ENCODE measurements at regions not wholly inside any gene's neighbourhood (a gene's known extent, or its start where the extent isn't known, plus 50 kb on each side); places are given as distances from the start of the nearest gene placed in this dataset.

DNA sequence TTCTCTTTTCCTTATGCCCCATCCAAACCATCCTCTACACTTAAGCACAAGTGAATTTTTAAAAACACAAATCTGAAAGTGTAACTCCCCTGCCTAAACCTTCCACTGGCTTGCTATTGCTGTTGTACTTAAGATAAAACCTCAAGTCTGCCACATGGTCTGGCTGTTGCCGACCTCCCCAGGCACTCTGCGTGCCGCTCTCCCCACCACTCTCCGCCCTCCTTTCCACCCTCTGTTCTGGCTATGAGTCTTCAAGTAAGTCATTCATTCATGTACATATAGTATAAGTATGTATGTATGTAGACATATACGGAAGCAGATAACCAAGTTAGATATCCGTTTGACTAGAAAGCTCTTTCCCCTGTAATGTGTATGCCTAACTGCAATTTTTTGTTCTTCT, 94.7 kb upstream of the ANKRD55 start:
- Histone ChIP-seq H3K36me3 (no peaks in the 10 kb centered on the region), H3K27ac (no peak overlapping the region), H3K4me3 (no peak overlapping the region), H3K9me3 (no peaks in the 10 kb centered on the region), H3K27me3 (no peaks in the 10 kb centered on the region), H3K4me1 (peaks cover 6% of the 10 kb centered on the region)
- TF ChIP-seq EP300 (IDR thresholded peaks at IDR 0.05) = no peak
- TF ChIP-seq, protein P1, sequence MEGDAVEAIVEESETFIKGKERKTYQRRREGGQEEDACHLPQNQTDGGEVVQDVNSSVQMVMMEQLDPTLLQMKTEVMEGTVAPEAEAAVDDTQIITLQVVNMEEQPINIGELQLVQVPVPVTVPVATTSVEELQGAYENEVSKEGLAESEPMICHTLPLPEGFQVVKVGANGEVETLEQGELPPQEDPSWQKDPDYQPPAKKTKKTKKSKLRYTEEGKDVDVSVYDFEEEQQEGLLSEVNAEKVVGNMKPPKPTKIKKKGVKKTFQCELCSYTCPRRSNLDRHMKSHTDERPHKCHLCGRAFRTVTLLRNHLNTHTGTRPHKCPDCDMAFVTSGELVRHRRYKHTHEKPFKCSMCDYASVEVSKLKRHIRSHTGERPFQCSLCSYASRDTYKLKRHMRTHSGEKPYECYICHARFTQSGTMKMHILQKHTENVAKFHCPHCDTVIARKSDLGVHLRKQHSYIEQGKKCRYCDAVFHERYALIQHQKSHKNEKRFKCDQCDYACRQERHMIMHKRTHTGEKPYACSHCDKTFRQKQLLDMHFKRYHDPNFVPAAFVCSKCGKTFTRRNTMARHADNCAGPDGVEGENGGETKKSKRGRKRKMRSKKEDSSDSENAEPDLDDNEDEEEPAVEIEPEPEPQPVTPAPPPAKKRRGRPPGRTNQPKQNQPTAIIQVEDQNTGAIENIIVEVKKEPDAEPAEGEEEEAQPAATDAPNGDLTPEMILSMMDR (IDR thresholded peaks at IDR 0.05) = no peak
- TF ChIP-seq POLR2AphosphoS5 (IDR thresholded peaks at IDR 0.05) = no peak
- TF ChIP-seq POLR2A (IDR thresholded peaks at IDR 0.05) = no peak
- 88% methylated on average over 6 of the region's 6 CpGs for WGBS
- no peak for DNase-seq (ENCODE audit: low spot score in 2 of 2)

DNA sequence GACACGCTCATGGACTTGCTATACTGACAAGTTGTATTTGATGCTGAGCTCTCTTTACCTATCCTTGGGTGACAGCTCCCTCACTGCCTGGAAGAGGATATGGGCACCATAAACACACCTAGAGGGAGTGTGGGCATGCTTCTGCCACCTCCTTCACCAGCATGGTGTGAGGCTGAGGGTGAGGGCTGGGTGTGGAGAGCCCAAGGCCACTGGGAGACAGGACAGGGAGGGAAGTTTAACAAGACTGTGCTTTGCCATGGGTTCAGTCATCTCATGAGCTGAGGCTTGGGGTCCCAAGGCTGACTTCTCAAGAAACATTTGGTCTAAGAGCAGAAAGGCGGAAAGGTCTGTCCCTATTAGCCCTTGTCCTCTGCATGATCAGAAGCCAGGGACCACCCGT, 93.6 kb upstream of the ANKRD55 start:
- TF ChIP-seq POLR2AphosphoS5 (IDR thresholded peaks at IDR 0.05) = no peak
- TF ChIP-seq, protein P1 (IDR thresholded peaks at IDR 0.05) = no peak
- TF ChIP-seq EP300 (IDR thresholded peaks at IDR 0.05) = no peak
- TF ChIP-seq POLR2A (IDR thresholded peaks at IDR 0.05) = no peak
- no peak for DNase-seq (ENCODE audit: low spot score in 2 of 2)
- Histone ChIP-seq H3K36me3 (no peaks in the 10 kb centered on the region), H3K27ac (no peak overlapping the region), H3K9me3 (no peaks in the 10 kb centered on the region), H3K4me3 (no peak overlapping the region), H3K27me3 (no peaks in the 10 kb centered on the region), H3K4me1 (peaks cover 6% of the 10 kb centered on the region)
- WGBS = 91% methylated on average over 3 of the region's 3 CpGs

DNA sequence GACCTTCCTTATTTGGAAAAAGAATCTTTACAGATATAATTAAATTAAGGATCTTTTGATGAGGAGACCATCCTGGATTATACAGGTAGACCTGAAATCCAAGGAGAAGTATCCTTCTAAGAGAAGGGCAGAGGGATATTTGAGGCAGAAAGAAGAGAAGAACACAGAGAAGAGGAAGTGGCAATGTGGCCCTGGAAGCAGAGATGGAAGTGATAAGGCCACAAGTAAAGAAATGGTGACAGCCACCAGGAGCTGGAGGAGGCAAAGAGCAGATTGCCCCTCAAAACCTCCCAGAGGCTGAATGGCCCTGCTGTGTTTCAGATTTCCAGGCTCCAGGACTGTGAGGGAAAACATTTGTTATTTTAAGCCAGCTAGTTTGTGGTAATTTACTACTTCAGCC, 93.0 kb upstream of the ANKRD55 start:
- H3K36me3 ChIP-seq = no peaks in the 10 kb centered on the region
- H3K9me3 ChIP-seq = no peaks in the 10 kb centered on the region
- no peak for TF ChIP-seq EP300 (IDR thresholded peaks at IDR 0.05)
- TF ChIP-seq POLR2AphosphoS5 (IDR thresholded peaks at IDR 0.05) = no peak
- no peak for TF ChIP-seq POLR2A (IDR thresholded peaks at IDR 0.05)
- TF ChIP-seq, protein P1 (IDR thresholded peaks at IDR 0.05) = no peak
- no peak for DNase-seq (ENCODE audit: low spot score in 2 of 2)
- H3K27ac ChIP-seq = no peak overlapping the region
- peaks cover 6% of the 10 kb centered on the region for H3K4me1 ChIP-seq
- H3K4me3 ChIP-seq = no peak overlapping the region
- H3K27me3 ChIP-seq = no peaks in the 10 kb centered on the region

DNA sequence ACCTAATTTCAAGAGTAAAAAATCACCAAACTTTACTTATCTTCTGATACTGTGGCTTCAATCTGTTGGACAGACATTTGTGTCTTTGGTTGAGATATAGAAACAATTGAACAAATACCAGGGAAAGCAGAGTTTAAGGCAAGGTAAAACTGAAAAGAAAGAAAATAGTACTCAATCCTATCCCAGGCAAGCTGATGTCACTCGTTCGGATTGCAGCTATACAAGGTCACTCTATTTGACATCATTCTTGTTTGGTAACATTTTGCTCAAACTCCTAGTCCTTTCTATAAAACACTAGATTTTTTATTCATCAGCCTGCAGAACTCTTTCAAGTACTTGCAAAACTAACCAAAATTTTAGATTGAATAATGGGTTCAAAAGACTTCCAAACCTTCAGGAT, 91.9 kb upstream of the ANKRD55 start:
- Histone ChIP-seq H3K4me3 (no peak overlapping the region), H3K27ac (no peak overlapping the region), H3K36me3 (no peaks in the 10 kb centered on the region), H3K27me3 (no peaks in the 10 kb centered on the region), H3K9me3 (no peaks in the 10 kb centered on the region), H3K4me1 (peaks cover 6% of the 10 kb centered on the region)
- DNase-seq (ENCODE audit: low spot score in 2 of 2) = no peak
- TF ChIP-seq POLR2AphosphoS5 (IDR thresholded peaks at IDR 0.05) (no peak), EP300 (IDR thresholded peaks at IDR 0.05) (no peak), POLR2A (IDR thresholded peaks at IDR 0.05) (no peak)
- TF ChIP-seq, protein P1 (IDR thresholded peaks at IDR 0.05) = no peak
- WGBS = 94% methylated on average over 2 of the region's 2 CpGs

DNA sequence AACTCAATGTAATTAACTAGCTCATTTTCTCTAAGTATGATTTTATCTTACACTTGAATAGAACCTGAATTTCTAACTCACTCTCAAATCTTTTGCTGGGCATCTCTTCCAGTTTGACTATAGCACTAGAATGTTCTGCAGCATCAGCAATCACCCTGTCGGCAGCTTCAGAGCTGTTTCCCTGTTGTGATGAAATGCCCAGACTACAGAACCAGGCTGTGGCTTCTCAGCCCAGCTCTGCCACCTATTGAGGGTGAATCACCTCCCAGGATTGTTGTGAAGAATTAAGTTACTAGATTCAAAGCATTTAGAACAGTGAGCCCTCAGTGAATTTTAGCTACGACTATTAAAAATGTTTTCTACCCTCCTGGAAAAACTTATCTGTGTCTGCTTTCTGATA, 90.4 kb upstream of the ANKRD55 start:
- no peaks in the 10 kb centered on the region for H3K36me3 ChIP-seq
- no peak overlapping the region for H3K27ac ChIP-seq
- no peak overlapping the region for H3K4me3 ChIP-seq
- DNase-seq (ENCODE audit: low spot score in 2 of 2) = no peak
- H3K27me3 ChIP-seq = no peaks in the 10 kb centered on the region
- H3K9me3 ChIP-seq = no peaks in the 10 kb centered on the region
- H3K4me1 ChIP-seq = peaks cover 11% of the 10 kb centered on the region
- WGBS = 57% methylated on average over 2 of the region's 2 CpGs
- no peak for TF ChIP-seq EP300 (IDR thresholded peaks at IDR 0.05)
- TF ChIP-seq POLR2A (IDR thresholded peaks at IDR 0.05) = no peak
- no peak for TF ChIP-seq POLR2AphosphoS5 (IDR thresholded peaks at IDR 0.05)
- TF ChIP-seq, protein P1 (IDR thresholded peaks at IDR 0.05) = no peak

Measured in suprapubic skin (tissue), 4 donors.